Colonic mucosa (tissue), 4 donors: ENCODE measurements at regions not wholly inside any gene's neighbourhood (a gene's known extent, or its start where the extent isn't known, plus 50 kb on each side); places are given as distances from the start of the nearest gene placed in this dataset.

Experiments used
- DNase-seq: peaks from one replicate; pipeline ENCODE4 v3.0.0-alpha.2; 2020
- H3K27ac ChIP-seq: fragments of 200-600 bp; one replicate; pipeline ENCODE4 v1.8.0; 2021
- H3K27me3 ChIP-seq: fragments of 200-600 bp; one replicate; pipeline ENCODE4 v1.8.0; 2021
- H3K36me3 ChIP-seq: fragments of 200-600 bp; one replicate; pipeline ENCODE4 v1.8.0; 2021
- H3K4me1 ChIP-seq: fragments of 200-600 bp; one replicate; pipeline ENCODE4 v1.8.0; 2021; ENCODE audit warnings: mild to moderate bottlenecking
- H3K4me3 ChIP-seq: fragments of 200-600 bp; one replicate; pipeline ENCODE4 v1.8.0; 2021
- H3K9ac ChIP-seq, 2 donors: one replicate each; pipeline ENCODE4 v1.7.0; 2013; ENCODE audit warnings: control low read depth in 2 of 2, low read depth in 2 of 2, low read length in 2 of 2
- H3K9me3 ChIP-seq: fragments of 200-600 bp; one replicate; pipeline ENCODE4 v1.8.0; 2021
- CTCF ChIP-seq: fragments of 200-600 bp; IDR thresholded peaks from one replicate; pipeline ENCODE4 v1.8.0; 2022; ENCODE audit warnings: antibody characterized with exemption, mild to moderate bottlenecking
- intact Hi-C: fragments of 100-400 bp; cut with DNase I; formaldehyde crosslinking; loops from one replicate; pipeline ENCODE4 v1.14.1; 2022
- donor health status: healthy.
- donor health status: DM: no; HTN: no; CAD: no.
- donor health status: DM: no; HTN: no; CAD: no.

GRCh38 chr3:21879184-21879886, 128.3 kb upstream of the ZNF385D start:
- Histone ChIP-seq H3K27ac (no peak overlapping the region), H3K9me3 (no peaks in the 10 kb centered on the region), H3K9ac (no peak overlapping the region), H3K4me1 (no peaks in the 10 kb centered on the region), H3K4me3 (no peak overlapping the region), H3K36me3 (no peaks in the 10 kb centered on the region), H3K27me3 (no peaks in the 10 kb centered on the region)
- DNase-seq: no peak
- TF ChIP-seq CTCF: no peak
- intact Hi-C loops: no loop called here

- H3K4me1 ChIP-seq: no peaks in the 10 kb centered on the region
- no peak for DNase-seq
- intact Hi-C loops: no loop called here
Observed at GRCh38 chr3:21888656-21889055, 137.6 kb upstream of the ZNF385D start.

GRCh38 chr3:21889166-21889565, 138.2 kb upstream of the ZNF385D start:
- H3K9me3 ChIP-seq: peaks cover 3% of the 10 kb centered on the region
- H3K4me1 ChIP-seq: no peaks in the 10 kb centered on the region
- no peak overlapping the region for H3K27ac ChIP-seq
- no peak for DNase-seq
- intact Hi-C loops: no loop called here
- H3K4me3 ChIP-seq: no peak overlapping the region
- H3K9ac ChIP-seq: no peak overlapping the region
- H3K27me3 ChIP-seq: no peaks in the 10 kb centered on the region
- no peak for TF ChIP-seq CTCF
- H3K36me3 ChIP-seq: no peaks in the 10 kb centered on the region

More at GRCh38 chr3:21888656-21889055, 137.6 kb upstream of the ZNF385D start:
- Histone ChIP-seq H3K4me3 (no peak overlapping the region), H3K9ac (no peak overlapping the region), H3K36me3 (no peaks in the 10 kb centered on the region), H3K27me3 (no peaks in the 10 kb centered on the region), H3K9me3 (peaks cover 3% of the 10 kb centered on the region), H3K27ac (no peak overlapping the region)
- TF ChIP-seq CTCF: no peak

GRCh38 chr3:21892104-21892503, 141.1 kb upstream of the ZNF385D start:
- Histone ChIP-seq H3K4me1 (no peaks in the 10 kb centered on the region), H3K4me3 (no peak overlapping the region), H3K27ac (no peak overlapping the region), H3K36me3 (no peaks in the 10 kb centered on the region), H3K9ac (no peak overlapping the region), H3K27me3 (no peaks in the 10 kb centered on the region), H3K9me3 (no peaks in the 10 kb centered on the region)
- intact Hi-C loops: no loop called here
- DNase-seq: no peak
- TF ChIP-seq CTCF: no peak

- no peak overlapping the region for H3K27ac ChIP-seq
- no peak overlapping the region for H3K4me3 ChIP-seq
- H3K4me1 ChIP-seq: no peaks in the 10 kb centered on the region
- no peak for DNase-seq
- intact Hi-C loops: no loop called here
- H3K9ac ChIP-seq: no peak overlapping the region
- no peaks in the 10 kb centered on the region for H3K27me3 ChIP-seq
- no peaks in the 10 kb centered on the region for H3K9me3 ChIP-seq
- no peaks in the 10 kb centered on the region for H3K36me3 ChIP-seq
- TF ChIP-seq CTCF: no peak
Observed at GRCh38 chr3:21893242-21893641, 142.2 kb upstream of the ZNF385D start.
